ENCODE measurements at regions not wholly inside any gene's neighbourhood (a gene's known extent, or its start where the extent isn't known, plus 50 kb on each side); places are given as distances from the start of the nearest gene placed in this dataset.
A peak's percentile ranks its signal among the peaks of the same experiment; 100 is the strongest.
"Not testable (repeated sequence)": the region's sequence is repeated elsewhere in the genome, so short reads cannot be mapped to it uniquely, and the experiment has no call there.

- DNase-seq = not testable (repeated sequence)
These were observed 108.1 kb downstream of the PROX1 start for GRCh38 chr1:214095896-214096295.

- no peak for DNase-seq
These were observed 113.5 kb downstream of the PROX1 start for GRCh38 chr1:214101246-214101645.

- no peak for DNase-seq
These were observed 114.1 kb downstream of the PROX1 start for GRCh38 chr1:214101828-214102227.

GRCh38 chr1:214102907-214103306 is 115.1 kb downstream of the PROX1 start:
- DNase-seq = no peak

GRCh38 chr1:214103778-214104177 is 116.0 kb downstream of the PROX1 start:
- DNase-seq = no peak

GRCh38 chr1:214106375-214106774 is 118.6 kb downstream of the PROX1 start:
- DNase-seq = no peak

- no peak for DNase-seq
These were observed 119.7 kb downstream of the PROX1 start for GRCh38 chr1:214107322-214108096.

GRCh38 chr1:214108097-214108446 is 120.3 kb downstream of the PROX1 start:
- peak; percentile 64 for DNase-seq

GRCh38 chr1:214111796-214112195 is 124.0 kb downstream of the PROX1 start:
- no peak for DNase-seq

- DNase-seq = no peak
These were observed 128.5 kb downstream of the PROX1 start for GRCh38 chr1:214116258-214116657.

GRCh38 chr1:214117780-214118179 is 130.0 kb downstream of the PROX1 start:
- DNase-seq = no peak

GRCh38 chr1:214120191-214120590 is 132.4 kb downstream of the PROX1 start:
- DNase-seq = no peak

GRCh38 chr1:214120951-214121350 is 133.2 kb downstream of the PROX1 start:
- DNase-seq = peak; percentile 84

GRCh38 chr1:214122110-214122509 is 134.3 kb downstream of the PROX1 start:
- DNase-seq = no peak

GRCh38 chr1:214123061-214123784 is 135.4 kb downstream of the PROX1 start:
- DNase-seq = peak; percentile 92

GRCh38 chr1:214124281-214124805 is 136.6 kb downstream of the PROX1 start:
- DNase-seq = peak; percentile 92

- DNase-seq = peak; percentile 60
These were observed 137.1 kb downstream of the PROX1 start for GRCh38 chr1:214124915-214125314.

- no peak for DNase-seq
These were observed 138.0 kb downstream of the PROX1 start for GRCh38 chr1:214125819-214126218.

- no peak for DNase-seq
These were observed 138.9 kb downstream of the PROX1 start for GRCh38 chr1:214126697-214127146.

GRCh38 chr1:214127705-214128104 is 139.9 kb downstream of the PROX1 start:
- DNase-seq = no peak

GRCh38 chr1:214135886-214136285 is 145.1 kb upstream of the SMYD2 start:
- DNase-seq = peak; percentile 93

- DNase-seq = no peak
These were observed 144.5 kb upstream of the SMYD2 start for GRCh38 chr1:214136324-214136919.

- DNase-seq = no peak
These were observed 139.5 kb upstream of the SMYD2 start for GRCh38 chr1:214141486-214141885.

Data from islet precursor cell (in vitro differentiated cells).